Activated naive CD8-positive, alpha-beta T cell treated with anti-CD3 and anti-CD28 coated beads, Interleukin-2, amount 50 U/mL, for 24 hours (primary cell): ENCODE measurements at regions not wholly inside any gene's neighbourhood (a gene's known extent, or its start where the extent isn't known, plus 50 kb on each side); places are given as distances from the start of the nearest gene placed in this dataset.

ENCODE experiments used
- ATAC-seq: fragments of 150-1000 bp; cut with Tn5 transposase; one replicate; pipeline ENCODE4 v1.10.0; 2021
- DNase-seq: peaks from one replicate; pipeline ENCODE4 v3.0.0; 2021
- H3K27ac Mint-ChIP-seq: one replicate; pipeline ENCODE4 v1.8.0; 2021; ENCODE audit warnings: mild to moderate bottlenecking, mixed read lengths
- H3K27me3 Mint-ChIP-seq: one replicate; pipeline ENCODE4 v1.8.0; 2021; ENCODE audit warnings: mixed read lengths
- H3K36me3 Mint-ChIP-seq: one replicate; pipeline ENCODE4 v1.8.0; 2021; ENCODE audit warnings: low read depth, mixed read lengths
- H3K4me1 Mint-ChIP-seq: one replicate; pipeline ENCODE4 v1.8.0; 2021; ENCODE audit warnings: mixed read lengths
- H3K4me3 Mint-ChIP-seq: one replicate; pipeline ENCODE4 v1.8.0; 2021; ENCODE audit warnings: mild to moderate bottlenecking, moderate library complexity, mixed read lengths
- H3K9me3 Mint-ChIP-seq: one replicate; pipeline ENCODE4 v1.8.0; 2021; ENCODE audit warnings: mixed read lengths

DNA sequence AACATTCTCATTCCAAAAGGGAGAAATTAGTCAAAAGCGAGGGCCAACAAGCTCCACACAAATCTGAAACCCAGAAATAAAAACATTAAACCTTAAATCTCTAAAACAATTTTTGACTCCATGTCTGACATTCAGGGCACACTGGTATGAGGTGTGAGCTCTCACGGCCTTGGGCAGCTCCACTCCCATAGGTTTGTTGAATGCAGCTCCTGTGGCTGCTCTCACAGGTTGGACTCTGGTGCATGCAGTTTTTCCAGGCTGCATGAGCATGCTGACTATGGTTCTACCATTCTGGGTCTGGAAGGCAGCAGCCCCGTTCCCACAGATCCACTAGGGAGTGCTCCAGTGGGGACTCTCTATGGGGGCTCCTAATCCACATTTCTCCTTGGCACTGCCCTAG, 887.1 kb upstream of the GHITM start:
- no peak for DNase-seq
- H3K4me3 Mint-ChIP-seq = no peak overlapping the region

DNA sequence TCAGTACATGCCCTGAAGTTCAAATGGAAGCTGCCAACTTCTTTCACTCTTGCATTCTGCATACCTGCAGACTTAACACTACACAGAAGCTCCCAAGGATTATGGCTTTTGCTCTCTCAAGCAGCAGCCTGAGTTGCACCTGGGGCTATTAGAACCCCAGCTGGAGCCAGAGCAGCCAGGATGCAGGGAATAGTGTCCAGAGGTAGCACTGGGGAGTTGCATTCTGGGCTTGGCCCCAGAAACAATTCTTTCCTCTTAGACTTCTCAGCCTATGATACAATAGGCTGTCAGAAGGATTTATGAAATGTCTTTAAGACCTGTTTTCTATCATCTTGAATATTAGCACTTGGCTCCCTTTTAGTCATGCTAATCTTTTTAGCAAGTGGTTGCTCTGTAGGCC, 886.7 kb upstream of the GHITM start:
- Mint-ChIP-seq H3K9me3 (peaks cover 23% of the 10 kb centered on the region), H3K4me1 (no peaks in the 10 kb centered on the region), H3K36me3 (no peaks in the 10 kb centered on the region), H3K4me3 (no peak overlapping the region), H3K27me3 (no peaks in the 10 kb centered on the region), H3K27ac (no peak overlapping the region)
- ATAC-seq (no peak), DNase-seq (no peak)

More for the DNA sequence above, 887.1 kb upstream of the GHITM start:
- Mint-ChIP-seq H3K4me1 (no peaks in the 10 kb centered on the region), H3K36me3 (no peaks in the 10 kb centered on the region), H3K27ac (no peak overlapping the region), H3K9me3 (peaks cover 23% of the 10 kb centered on the region), H3K27me3 (no peaks in the 10 kb centered on the region)
- no peak for ATAC-seq

DNA sequence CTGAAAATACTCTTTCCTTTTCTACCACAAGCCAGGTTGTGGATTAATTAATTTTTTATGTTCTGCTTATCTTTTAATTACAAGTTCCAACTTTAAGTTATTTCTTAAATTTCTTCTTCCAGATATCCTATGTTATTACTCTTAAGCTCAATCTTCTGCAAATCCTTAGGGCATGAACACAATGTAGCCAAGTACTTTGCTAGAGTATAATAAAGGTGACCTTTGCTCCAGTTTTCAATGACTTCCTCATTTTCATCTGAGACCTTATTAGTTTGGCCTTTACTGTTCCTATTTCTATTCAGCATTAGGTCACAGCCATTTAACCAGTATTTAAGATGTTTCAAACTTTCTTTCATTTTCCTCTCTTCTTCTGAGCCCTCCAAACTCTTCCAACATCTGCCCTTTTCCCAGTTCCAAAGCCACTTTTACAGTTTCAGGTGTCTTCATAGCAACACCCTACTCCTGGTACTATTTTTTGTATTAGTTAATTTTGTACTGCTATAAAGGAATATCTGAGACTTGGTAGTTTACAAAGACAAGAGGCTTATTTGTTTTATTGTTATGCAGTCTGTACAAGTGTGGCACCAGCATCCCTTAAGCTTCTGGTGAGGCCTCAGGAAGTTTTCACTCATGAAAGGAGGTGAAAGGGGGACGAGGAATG, 886.2 kb upstream of the GHITM start:
- peaks cover 23% of the 10 kb centered on the region for H3K9me3 Mint-ChIP-seq
- H3K27ac Mint-ChIP-seq = no peak overlapping the region
- DNase-seq = no peak
- H3K27me3 Mint-ChIP-seq = no peaks in the 10 kb centered on the region
- H3K36me3 Mint-ChIP-seq = no peaks in the 10 kb centered on the region
- no peaks in the 10 kb centered on the region for H3K4me1 Mint-ChIP-seq
- no peak for ATAC-seq
- no peak overlapping the region for H3K4me3 Mint-ChIP-seq

DNA sequence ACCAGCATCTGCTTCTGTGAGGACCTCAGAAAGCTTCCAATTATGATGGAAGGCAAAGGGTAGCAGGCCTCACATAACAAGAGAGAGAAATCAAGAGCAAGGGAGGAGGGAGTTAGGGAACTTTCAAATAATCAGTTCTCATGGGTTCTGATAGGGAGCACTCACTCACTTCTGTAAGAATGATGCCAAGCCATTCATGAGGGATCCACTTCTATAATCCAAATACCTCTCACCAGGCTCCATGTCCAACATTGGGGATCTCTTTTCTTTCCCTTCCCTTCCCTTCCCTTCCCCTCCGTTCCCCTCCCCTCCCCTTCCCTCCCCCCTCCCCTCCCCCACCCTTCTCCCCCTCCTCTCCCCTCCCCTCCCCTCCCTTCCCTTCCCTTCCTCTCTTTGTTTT, 884.6 kb upstream of the GHITM start:
- ATAC-seq (no peak), DNase-seq (no peak)
- Mint-ChIP-seq H3K27me3 (no peaks in the 10 kb centered on the region), H3K9me3 (peaks cover 27% of the 10 kb centered on the region), H3K4me3 (no peak overlapping the region), H3K36me3 (no peaks in the 10 kb centered on the region), H3K27ac (no peak overlapping the region), H3K4me1 (no peaks in the 10 kb centered on the region)

DNA sequence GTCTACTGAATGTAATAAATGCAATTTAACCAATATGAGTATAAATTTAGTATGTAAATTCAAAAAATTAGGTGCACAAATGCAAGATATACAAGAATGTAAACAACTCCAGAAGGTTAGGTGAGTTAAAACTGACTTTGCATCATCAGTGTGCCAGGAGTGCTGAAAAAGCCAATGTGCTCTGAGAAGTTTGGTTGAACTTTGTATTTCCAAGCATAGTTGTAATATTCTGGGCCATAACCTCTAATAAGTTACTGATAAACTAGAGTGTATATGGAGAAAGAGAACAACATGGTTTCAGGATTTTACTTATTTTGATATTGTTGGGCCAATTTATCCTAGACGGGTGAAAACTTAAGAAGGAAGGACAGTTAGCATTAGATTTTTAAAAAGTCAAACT, 876.9 kb upstream of the GHITM start:
- no peak for ATAC-seq
- no peak overlapping the region for H3K27ac Mint-ChIP-seq
- no peaks in the 10 kb centered on the region for H3K36me3 Mint-ChIP-seq
- H3K27me3 Mint-ChIP-seq = no peaks in the 10 kb centered on the region
- H3K9me3 Mint-ChIP-seq = peaks cover 8% of the 10 kb centered on the region
- DNase-seq = no peak
- H3K4me3 Mint-ChIP-seq = no peak overlapping the region
- H3K4me1 Mint-ChIP-seq = no peaks in the 10 kb centered on the region

DNA sequence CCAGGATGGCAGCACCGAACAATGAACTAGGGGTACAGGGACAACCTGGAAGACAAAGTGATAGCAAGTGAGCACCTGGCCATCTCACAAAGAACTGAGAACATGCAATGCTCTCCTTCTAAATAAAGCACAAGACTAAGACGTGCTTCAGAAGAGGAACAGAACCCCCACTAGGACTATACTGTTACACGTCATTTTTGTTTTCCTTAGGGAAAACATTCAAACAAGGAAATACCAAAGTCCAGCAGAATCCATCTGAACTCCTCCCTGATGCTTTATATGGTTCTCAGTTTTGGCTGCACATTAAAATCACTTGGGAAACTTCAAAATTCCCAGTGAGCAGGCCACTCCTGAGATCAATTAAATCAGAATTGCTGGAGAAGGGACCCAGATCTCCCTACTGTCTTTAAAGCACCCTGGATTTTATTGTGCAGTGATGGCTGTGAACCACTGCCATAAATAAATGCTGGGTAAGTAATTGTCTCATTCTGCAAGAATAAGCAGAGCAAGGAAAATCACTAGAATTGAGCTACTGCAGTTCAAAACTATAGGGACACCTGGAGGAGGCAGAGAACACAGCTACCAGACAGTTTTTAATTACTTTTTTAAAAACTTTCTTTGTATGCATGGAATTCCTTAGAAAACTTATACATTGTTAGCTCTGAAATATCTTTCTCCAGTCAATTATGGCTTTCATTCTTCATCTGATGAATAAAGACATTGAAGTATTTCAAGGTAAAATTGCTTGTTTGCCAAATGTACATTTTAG, 866.5 kb upstream of the GHITM start:
- Mint-ChIP-seq H3K4me1 (no peaks in the 10 kb centered on the region), H3K9me3 (peaks cover 4% of the 10 kb centered on the region), H3K27me3 (no peaks in the 10 kb centered on the region), H3K4me3 (no peak overlapping the region), H3K36me3 (no peaks in the 10 kb centered on the region), H3K27ac (no peak overlapping the region)
- ATAC-seq (no peak), DNase-seq (no peak)

DNA sequence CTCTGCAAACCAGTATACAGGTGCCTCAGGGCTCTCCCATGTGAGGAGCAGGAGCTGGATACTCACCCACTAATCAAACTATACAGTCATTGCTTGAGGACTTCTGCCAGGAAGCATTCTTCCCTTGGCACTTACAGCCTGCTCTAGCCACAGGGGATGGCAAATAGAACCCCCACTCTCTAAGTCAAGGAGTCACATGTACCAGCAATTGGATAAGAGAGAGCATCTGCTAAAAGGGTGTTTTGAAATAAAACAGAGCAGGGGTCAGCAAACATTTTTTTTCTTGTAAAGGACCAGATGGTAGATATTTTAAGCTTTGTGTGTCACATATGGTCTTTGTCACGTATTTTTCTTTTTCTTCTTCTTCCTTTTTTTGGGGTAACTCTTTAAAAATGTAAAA, 865.2 kb upstream of the GHITM start:
- ATAC-seq = no peak
- H3K4me1 Mint-ChIP-seq = no peaks in the 10 kb centered on the region
- H3K36me3 Mint-ChIP-seq = no peaks in the 10 kb centered on the region
- no peak overlapping the region for H3K4me3 Mint-ChIP-seq
- peaks cover 4% of the 10 kb centered on the region for H3K9me3 Mint-ChIP-seq
- no peak overlapping the region for H3K27ac Mint-ChIP-seq
- no peaks in the 10 kb centered on the region for H3K27me3 Mint-ChIP-seq
- DNase-seq = no peak

DNA sequence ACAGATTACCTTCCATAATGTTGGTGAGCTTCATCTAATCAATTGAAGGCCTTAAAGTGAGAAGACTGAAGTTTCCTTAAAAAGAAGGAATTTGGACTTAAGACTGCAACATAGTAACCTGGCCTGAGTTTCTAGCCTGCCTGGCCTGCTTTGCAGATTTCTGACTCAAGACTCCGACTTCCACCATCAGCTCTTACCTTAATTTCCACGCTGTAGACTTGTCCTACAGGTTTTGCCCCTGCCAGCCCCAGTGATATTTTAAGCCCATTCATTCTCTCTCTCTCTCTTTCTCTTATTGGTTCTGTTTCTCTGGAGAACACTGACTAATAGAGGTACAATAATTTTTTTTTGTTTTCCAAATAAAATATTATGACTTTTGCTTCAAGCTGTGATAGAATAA, 862.3 kb upstream of the GHITM start:
- Mint-ChIP-seq H3K36me3 (no peaks in the 10 kb centered on the region), H3K27ac (no peak overlapping the region), H3K4me1 (no peaks in the 10 kb centered on the region), H3K4me3 (no peak overlapping the region), H3K27me3 (no peaks in the 10 kb centered on the region), H3K9me3 (no peaks in the 10 kb centered on the region)
- ATAC-seq (no peak), DNase-seq (no peak)

DNA sequence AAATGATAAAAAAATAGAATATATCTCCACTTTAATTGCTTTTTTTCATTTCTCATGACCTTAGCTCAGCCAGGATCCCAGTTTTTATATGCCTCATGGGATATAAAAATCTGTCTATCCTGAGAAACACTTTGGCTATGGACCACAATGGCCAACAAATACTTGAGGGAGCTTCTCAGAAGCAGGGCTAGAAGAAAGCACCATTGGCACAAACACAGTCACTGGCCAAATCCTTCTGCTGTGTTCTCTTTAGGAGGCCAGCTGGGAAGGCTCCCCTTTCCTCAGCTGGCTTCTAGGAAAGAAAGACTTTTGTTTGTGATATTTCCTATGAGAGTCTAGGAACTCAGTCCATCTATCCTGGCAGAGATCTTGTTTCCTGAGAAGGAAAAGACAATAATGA, 856.2 kb upstream of the GHITM start:
- Mint-ChIP-seq H3K4me1 (no peaks in the 10 kb centered on the region), H3K27ac (no peak overlapping the region), H3K9me3 (peaks cover 5% of the 10 kb centered on the region), H3K36me3 (no peaks in the 10 kb centered on the region), H3K4me3 (no peak overlapping the region), H3K27me3 (no peaks in the 10 kb centered on the region)
- no peak for ATAC-seq
- DNase-seq = no peak

DNA sequence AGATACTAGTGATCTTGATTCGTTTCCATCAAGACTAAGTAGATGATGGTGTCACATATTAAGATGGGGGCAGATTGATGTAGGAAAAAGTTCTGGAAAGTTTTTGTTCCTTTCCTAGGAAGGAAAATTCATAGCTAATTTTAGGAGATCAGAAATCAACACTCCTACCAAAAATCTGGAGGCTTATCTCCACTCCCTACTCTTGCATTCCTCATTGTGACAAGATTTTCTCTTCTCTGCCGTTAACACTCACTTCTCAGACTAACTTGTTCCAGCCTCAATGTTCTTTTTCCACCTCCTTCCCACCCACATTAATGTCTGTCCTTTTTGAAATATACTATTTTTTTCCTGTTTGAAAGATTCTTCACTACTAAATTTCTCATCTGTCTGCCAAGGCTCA, 851.9 kb upstream of the GHITM start:
- Mint-ChIP-seq H3K9me3 (peaks cover 5% of the 10 kb centered on the region), H3K27me3 (no peaks in the 10 kb centered on the region), H3K4me1 (no peaks in the 10 kb centered on the region), H3K36me3 (no peaks in the 10 kb centered on the region), H3K27ac (no peak overlapping the region), H3K4me3 (no peak overlapping the region)
- ATAC-seq (no peak), DNase-seq (no peak)

DNA sequence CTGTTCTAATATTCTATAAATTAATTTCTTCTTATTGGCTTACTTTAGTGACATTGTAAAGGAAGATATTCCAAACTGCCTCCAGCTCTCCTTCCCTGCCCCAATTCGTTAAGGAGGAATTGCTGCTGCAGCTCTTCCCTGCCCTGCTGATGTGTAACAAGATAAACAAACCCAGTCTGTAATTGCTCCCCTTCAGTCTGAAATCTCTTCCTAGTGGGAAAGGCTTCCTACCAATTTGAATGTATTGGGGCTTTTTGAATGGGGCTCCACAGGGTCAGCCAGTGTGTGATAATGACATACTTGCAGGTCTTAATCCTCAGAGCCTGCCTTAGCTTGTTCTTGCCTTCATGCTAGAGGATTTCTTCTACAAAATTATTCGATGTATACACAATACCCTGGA, 849.9 kb upstream of the GHITM start:
- Mint-ChIP-seq H3K27ac (no peak overlapping the region), H3K36me3 (no peaks in the 10 kb centered on the region), H3K9me3 (peaks cover 5% of the 10 kb centered on the region), H3K4me3 (no peak overlapping the region), H3K27me3 (no peaks in the 10 kb centered on the region), H3K4me1 (no peaks in the 10 kb centered on the region)
- no peak for ATAC-seq
- no peak for DNase-seq

DNA sequence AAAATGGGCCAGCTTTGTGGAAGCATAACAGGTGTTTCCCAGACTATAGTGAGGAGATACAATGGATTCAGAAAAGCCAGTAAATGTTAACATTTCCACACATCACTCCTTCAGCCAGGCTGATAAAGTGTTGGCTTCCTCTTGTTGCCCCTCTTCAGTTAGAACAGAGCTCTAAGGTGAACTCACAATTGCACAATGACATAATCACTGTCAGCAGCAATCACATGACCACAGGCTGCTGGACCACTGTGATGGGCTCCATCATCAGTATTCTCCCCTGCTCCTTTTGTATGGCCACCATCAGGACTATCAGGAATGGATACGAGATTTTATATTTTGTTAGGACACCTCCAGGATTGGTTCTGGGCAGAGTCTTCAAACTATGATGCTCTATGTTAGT, 849.4 kb upstream of the GHITM start:
- H3K36me3 Mint-ChIP-seq = no peaks in the 10 kb centered on the region
- H3K4me3 Mint-ChIP-seq = no peak overlapping the region
- DNase-seq = no peak
- H3K4me1 Mint-ChIP-seq = no peaks in the 10 kb centered on the region
- ATAC-seq = no peak
- H3K9me3 Mint-ChIP-seq = peaks cover 5% of the 10 kb centered on the region
- H3K27ac Mint-ChIP-seq = no peak overlapping the region
- no peaks in the 10 kb centered on the region for H3K27me3 Mint-ChIP-seq

DNA sequence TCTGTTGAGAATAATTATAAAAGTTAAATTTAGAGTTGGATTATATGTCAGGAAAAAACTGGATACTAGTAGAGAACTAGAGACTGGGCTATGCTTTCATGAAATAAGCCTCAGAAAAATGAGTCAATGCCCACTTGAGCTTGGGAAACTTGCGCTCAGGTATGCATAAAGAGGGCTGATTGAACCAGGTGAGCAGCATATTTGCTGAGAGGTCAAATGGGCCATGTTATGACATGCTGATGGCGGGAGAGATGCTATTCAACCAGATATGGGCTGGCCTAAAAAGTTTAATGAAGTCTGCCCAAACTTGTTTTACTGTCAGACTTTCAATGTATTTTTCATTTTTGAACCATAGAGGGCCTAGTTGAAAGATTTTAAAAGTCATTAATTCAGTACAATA, 837.6 kb upstream of the GHITM start:
- Mint-ChIP-seq H3K9me3 (peaks cover 6% of the 10 kb centered on the region), H3K36me3 (no peaks in the 10 kb centered on the region), H3K4me3 (no peak overlapping the region), H3K4me1 (no peaks in the 10 kb centered on the region), H3K27ac (no peak overlapping the region), H3K27me3 (no peaks in the 10 kb centered on the region)
- no peak for DNase-seq
- no peak for ATAC-seq

DNA sequence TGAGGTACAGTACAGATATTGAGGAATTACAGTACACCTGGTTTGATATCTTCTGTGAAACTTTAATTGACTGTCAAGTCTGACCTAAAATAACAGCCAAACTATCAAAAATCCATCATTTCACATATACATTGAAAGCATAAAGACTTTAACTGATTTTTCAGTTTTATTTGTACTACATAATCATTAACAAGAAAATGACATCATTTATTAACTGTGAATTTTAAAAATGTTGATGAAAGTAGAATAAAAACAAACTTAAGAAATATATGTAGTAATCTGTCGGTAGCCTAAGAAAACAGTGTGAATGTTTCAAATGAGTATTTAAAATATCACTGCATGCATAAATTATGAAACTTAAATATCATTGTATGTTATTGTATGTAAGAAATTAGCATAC, 836.7 kb upstream of the GHITM start:
- ATAC-seq (no peak), DNase-seq (no peak)
- Mint-ChIP-seq H3K27ac (no peak overlapping the region), H3K4me3 (no peak overlapping the region), H3K36me3 (no peaks in the 10 kb centered on the region), H3K27me3 (no peaks in the 10 kb centered on the region), H3K9me3 (peaks cover 2% of the 10 kb centered on the region), H3K4me1 (no peaks in the 10 kb centered on the region)

DNA sequence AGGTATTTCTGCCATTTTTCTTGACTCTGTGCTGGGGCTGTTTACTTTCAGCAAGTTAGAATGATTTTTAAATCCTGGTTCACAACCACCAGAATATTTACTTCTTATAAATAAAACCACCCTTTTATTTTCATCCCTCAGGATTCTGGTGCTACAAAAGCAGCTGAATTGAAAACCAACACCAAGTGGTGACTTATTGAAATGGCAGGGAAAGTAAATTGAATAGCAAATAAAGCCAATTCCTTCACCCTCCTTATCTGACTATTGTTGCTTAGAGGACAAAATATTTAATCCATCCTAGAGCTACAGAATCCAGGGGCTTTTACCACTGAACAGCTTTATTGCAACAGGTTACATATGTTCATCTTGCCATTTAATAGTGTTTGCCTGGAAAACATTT, 828.6 kb upstream of the GHITM start:
- H3K27me3 Mint-ChIP-seq = no peaks in the 10 kb centered on the region
- ATAC-seq (no peak), DNase-seq (no peak)
- no peaks in the 10 kb centered on the region for H3K36me3 Mint-ChIP-seq
- no peaks in the 10 kb centered on the region for H3K4me1 Mint-ChIP-seq
- no peak overlapping the region for H3K27ac Mint-ChIP-seq
- H3K9me3 Mint-ChIP-seq = peaks cover 9% of the 10 kb centered on the region
- no peak overlapping the region for H3K4me3 Mint-ChIP-seq
